ENCODE measurements at regions not wholly inside any gene's neighbourhood (a gene's known extent, or its start where the extent isn't known, plus 50 kb on each side); places are given as distances from the start of the nearest gene placed in this dataset.

DNA sequence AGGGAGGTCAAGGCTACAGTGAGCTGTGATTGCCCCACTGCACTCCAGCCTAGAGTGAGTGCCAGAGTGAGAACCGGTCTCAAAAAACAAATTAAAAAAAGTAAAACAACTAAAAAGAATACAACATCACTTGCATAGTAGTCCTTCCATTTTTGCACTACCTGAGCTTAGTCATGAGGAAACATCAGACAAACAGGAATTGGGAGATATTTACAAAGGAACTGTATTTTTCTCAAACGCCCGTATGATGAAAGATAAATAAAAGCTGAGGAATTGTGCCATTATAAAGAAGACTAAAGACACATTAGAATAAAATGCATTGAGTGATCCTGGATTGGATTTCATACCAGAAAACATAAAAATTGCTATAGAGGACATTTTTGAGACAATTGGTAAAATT is 50.0 kb upstream of the ATP8B1 start:
- WGBS, 2 donors, result 62 to 84% methylated on average over 3 of the region's 3 CpGs
- Histone ChIP-seq H3K4me1 (no peaks in the 10 kb centered on the region), H3K36me3 (no peaks in the 10 kb centered on the region), H3K27me3 (no peaks in the 10 kb centered on the region), H3K9me3 (no peaks in the 10 kb centered on the region), H3K4me3 (no peak overlapping the region), H3K27ac (no peak overlapping the region)
- intact Hi-C loops (cut with DNase I), result no loop called here
- no peak for DNase-seq
- TF ChIP-seq POLR2A (IDR thresholded peaks at IDR 0.05), result no peak
- no peak for TF ChIP-seq CTCF (IDR thresholded peaks at IDR 0.05)

All from esophagus squamous epithelium (tissue), 5 donors.